ENCODE measurements at regions not wholly inside any gene's neighbourhood (a gene's known extent, or its start where the extent isn't known, plus 50 kb on each side); places are given as distances from the start of the nearest gene placed in this dataset.

DNA sequence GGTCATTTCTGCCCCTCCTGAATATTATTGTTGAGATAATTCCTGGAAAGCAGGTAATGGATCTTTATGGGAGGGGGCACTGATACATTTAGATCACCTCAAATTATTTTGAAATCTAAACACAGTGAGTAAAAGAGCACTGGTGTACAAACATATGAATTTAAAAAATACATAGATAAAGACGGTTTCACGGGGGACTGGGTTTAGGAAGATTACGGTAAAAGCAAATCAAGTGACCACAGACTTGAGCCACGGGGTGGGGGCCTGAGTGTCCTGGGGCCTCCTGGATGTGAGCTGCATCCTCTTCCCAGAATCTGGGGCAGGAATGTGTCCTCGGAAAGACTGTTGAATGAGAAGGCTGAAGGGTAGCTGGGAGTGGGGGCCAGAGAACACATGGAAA is 219.1 kb upstream of the KLF6 start:
- DNase-seq, result no peak

DNA sequence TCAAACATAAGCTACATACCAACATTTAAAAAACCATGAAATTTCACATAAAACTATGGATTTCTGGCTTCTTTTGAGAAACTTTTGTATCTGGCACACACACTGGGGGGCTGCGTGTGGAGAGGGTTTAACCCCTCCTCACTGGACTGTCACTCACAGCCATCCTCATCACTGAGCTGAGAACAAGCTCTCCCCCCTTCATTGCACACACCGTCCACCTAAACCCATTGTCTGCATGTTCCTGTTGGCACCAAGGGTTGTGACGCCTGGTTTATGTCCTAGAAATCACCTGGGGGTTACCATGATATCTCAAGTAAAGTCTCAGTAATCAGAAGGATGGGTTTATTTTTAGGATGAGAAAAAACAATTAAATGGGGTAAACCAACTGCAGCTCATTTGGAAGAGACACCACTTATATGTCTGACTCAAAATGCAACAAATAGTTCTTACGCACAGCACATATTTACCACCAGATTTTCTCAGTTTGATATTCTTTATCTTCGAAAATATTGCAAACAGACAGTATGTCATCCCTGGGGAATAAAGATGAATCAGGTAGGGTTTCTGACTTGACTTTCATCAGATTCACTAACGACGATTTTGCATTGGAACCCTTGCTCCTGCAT is 218.5 kb upstream of the KLF6 start:
- no peak for DNase-seq

DNA sequence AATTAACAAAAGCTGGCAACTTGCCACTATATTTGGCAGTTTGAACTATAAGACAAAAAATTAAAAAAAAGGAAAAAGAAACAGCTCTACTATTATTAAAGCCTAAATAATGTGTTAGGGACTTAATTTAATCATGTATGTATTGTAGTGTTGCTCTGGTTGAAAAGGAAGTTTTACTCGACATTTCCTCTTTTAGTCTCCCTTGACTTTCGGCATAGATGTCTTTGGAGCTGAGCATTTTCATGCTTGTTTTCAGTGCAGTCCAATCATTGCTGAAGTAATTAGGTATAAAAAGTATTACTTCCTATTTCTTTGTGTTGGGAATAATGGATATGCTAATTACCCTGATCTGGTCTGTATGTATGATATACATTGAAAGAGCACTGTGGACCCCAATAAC is 216.8 kb upstream of the KLF6 start:
- no peak for DNase-seq

DNA sequence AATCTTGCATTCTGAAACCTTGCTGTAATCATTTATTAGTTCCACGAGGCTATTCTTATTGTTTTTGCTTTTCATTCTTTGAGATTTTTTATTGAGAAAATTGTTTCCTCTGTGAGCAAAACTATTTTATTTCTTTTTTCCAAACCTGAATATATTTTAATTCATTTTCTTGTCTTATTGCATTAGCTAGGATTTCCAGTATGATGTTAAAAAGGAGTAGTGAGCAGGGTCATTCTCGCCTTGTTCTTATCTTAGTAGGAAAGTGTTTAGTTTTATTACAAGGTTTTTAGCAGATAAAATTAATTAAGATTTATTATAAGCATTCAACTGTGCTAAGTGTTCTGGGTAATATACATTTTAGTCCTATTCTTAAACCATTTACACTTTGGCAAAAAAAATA is 214.6 kb upstream of the KLF6 start:
- DNase-seq, result no peak

DNA sequence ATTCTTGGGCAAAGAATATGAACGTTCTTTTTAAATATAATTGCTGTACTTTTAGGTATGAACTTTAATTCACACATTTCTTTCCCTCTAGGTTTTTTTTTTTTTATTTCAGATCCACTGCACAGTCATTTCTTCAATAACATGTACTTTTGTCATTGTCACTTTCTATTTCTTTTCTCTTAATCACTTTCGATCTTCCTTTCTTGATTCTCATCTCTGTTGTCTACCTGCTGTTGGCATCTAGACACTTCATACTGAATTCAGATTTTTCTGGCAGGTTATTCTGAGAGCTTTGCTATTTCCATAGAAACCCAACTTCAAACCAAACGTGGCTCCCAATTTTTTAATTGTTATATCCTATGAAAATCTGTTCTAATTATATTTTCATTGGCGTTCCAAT is 211.7 kb upstream of the KLF6 start:
- DNase-seq, result no peak

DNA sequence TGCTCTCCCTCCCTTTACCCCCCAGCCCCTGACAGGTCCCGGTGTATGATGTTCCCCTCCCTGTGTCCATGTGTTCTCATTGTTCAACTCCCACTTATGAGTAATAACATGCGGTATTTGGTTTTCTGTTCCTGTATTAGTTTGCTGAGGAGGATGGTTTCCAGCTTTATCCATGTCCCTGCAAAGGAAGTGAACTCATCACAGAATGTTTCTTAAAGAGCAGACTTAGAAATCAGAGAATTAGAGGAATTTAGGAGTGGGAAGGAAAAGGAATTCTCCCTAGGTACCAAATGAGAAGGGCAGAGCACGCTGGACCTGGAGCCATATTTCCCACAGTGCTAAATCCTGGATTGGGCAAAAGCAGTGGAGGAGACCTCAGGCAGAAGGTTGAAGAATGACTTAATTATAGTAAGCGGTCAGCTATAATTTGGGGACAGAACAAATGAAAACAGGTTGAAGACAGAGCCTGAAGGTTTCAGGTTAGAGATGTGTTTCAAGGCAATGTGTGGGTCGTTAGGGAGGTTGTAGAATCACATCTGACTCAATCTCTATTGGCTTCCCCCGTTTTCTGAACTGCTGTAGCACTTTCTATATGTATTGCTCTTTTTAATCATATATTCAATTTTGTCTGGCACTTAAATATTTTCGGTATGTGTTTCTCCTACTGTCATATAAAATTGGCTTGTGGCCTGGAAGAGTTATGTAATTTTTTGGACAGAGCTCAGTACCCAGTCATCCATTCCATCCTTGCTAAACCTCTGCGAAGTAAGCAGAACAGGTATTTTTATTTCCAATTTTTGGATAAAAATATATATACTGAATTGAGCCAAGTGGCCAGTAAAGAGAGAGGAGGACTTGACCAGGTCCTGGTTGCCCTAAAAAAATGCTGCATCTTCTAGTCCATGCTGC is 210.5 kb upstream of the KLF6 start:
- DNase-seq, result no peak

DNA sequence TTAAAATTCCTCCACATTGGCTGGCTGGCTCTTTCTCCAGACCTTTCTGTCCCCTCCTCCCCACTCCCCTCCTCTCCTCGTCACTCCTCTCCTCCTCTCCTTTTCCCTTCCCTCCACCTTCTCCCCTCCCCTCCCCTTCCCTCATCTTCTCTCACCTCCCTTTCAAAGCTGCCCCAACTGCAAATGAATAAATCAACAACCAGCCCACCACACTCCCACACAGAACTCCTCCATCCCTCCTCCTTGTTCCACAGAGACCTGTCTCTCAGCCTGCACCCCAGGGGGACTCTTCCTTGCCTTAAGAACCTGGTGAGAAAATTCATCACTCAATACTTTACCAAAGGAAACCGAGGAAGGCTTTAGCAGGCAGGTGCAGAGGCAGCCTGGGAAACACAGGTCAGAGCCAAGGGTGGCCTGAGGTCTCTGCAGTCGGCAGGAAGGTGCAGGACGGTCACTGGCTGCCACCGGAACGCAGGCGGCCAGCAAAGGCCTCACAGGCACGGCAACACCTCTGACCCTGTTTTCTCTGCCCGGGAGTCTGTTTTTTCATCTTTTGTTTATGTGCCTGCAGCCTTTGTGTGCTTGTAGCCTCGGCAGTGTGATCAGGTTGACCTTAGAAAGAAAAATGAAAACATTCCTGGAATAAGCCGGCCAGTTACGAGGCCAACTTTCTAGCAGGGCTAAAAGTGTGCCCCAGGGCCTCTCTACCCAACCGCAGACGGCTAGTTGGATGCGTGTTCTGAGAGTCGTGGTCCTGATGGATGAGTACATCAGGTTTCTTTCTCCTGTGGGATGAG is 207.6 kb upstream of the KLF6 start:
- DNase-seq, result no peak

DNA sequence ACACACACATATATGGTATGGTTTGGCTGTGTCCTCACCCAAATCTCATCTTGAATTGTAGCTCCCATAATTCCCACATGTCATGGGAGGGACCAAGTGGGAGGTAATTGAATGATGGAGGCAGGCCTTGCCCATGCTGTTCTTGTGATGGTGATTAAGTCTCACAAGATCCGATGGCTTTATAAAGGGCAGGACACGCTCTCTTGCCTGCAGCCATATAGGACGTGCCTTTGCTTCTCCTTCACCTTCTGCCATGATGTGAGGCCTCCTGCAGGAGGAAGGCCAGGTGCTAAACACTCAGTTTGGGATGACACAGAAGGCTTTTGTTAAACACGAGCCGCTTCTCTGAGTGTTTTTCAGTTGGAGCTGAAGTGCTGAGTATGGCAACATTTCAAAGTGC is 205.3 kb upstream of the KLF6 start:
- no peak for DNase-seq

DNA sequence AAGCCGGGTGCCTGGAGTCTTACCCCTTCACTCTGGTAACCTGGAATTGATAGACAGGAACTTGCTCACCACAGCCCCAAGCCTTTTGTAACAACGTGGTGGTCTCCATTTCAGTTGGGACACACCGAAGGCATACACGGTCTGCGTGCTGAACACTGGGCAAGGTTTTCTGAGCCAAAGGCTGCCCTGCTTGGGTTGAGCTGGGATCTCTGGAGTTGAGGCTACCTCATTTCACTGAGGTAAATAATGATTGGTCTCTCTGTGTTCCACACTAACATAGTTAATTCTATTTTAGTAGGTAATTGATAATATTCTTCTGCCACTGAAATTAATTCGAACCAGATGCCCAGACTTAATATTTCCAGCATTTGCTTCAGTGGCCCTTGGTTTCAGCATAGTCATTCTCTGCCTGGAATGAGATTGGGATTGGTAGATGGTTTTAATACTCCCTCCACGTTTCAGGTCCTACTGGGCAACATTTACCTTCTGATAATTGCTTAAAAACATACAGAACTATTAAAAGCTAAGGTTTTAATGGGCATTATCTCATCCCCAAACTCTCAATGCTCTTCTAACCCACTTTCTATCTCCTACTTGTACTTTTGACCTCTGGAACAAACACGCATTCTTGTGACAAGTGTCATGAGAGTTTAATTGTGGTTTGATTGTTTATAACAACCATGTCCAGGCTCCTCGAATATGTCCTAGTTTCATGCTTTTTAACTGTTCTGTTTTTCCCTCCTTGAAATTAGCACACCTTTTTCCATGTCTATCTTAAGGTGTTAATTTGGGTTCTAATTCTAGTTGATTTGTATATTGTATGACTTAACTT is 202.3 kb upstream of the KLF6 start:
- DNase-seq, result no peak

DNA sequence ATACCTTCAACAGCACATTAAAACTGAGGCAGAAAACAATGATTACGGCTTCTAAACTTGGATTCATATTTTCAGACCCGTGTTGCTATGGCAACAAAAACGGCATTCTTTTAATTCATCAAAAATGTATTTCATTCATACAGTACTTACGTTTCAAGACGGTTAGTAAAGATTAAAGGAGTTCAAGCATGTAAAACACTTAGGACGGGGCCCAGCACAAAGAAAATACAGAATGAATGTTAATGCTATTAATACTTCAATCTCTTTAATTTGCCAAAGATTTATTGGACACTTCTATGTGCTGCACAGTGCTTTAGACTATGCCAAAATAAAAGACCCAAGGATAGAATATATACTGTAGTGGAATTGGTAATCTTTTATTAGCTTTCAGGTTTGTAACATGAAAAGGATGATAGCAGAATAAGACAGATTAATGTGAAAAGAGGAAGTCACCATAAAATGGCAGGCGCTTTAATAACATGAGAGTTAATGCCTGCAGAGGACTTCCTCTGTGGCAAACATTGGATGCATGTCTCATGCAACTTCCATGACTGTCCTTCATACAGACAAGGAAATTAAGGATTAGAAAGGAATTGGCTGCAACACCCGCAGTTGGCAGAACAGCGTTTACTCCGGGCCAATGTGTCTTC is 201.6 kb upstream of the KLF6 start:
- no peak for DNase-seq

DNA sequence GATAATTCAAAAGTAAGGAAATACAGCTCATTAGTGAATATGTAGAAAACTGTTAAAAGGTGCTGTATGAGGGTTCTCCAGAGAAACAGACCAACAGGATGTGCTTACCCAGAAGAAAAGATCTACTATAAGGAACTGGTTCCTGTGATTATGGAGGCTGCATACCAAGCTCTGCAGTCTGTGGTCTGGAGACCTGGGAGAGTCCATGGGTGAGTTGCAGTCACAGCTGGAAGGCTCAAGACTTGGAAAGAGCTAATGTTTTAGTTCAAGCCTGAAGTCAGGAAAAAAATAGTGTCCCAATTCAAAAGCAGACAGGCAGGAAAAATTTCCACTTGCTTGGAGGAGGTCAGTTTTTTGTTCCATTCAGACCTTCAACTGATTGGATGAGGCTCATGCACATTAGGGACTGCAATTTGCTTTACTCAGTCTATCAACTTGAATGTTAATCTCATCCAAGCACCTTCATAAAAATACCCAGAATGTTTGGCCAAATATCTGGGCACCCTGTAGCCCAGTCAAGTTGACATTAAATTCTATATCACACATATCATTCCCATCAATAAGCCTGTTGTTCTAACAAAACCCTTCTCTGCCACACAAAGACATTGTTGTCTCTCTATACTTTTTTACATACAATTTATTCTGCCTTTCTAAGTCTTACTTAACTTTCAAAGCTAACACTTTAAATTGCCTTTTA is 197.9 kb upstream of the KLF6 start:
- no peak for DNase-seq

DNA sequence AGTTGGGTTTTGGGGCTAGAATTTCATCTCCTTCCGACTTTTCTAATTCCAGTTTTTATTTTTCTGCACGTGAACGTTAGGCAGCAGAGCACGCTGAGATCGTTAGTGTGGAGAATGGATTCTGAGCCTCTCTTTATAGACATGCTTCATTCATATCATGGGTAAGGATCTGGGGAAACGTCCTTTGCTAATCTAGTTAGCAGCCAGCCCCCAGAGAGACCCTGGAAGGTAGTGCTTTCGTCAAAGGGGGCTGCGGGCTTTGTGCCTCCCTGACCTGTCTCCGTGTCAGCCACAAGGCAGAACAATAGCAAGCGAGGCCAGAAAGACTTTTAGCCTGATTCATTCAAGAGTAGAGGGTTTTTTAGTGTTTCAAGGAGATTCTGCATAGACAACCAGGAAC is 196.3 kb upstream of the KLF6 start:
- DNase-seq, result no peak

DNA sequence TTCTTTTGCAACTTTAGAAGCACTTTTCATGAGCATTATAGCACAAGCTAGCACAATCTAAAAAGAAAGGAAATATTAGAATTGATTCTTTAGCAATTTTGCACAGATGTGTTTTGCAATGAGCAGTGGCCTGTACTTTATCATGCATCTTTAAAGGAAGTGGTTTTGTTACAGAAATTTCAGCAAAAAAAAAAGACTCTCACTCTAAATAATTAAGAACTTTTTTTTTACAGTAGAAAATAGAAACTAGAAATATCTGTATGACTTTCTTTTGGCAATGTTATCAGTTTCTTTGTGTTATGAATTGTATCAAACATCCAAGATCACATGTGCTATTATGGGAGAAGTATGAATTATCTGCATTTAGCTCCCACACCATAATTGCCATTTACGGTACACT is 195.7 kb upstream of the KLF6 start:
- no peak for DNase-seq

DNA sequence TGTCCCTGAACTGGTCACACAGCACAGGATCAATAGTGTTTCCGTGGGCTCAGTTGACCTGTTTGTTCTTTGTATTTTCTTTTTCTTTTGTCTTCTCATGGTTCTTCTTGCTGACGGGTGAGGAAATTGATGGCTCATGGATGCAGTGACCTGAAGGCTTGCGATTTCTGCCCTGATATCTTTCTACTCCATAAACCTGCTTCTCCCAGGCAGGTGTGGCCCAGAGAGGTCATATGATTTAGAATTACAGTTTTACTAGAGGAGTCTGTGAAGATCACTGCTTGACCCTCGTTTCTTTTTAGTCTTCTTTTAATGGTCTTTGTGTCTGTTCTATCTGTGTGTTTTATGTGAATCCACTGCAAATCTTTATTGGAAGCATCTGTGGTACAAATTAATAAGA is 195.1 kb upstream of the KLF6 start:
- DNase-seq, result no peak

DNA sequence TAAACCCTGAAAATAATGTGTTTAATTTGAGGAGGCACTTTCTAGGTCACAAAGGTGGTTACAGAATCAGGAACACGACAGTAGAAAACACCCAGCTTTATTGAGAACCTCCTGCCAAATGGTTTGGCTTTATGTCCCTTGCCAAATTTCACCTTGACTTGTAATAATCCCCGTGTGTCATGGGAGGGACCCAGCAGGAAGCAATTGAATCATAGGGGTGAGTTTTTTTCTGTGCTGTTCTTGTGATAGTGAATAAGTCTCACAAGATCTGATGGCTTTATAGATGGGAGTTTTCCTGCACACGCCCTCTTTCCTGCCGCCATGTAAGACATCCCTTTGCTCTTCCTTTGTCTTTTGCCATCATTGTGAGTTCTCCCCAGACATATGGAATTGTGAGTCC is 193.8 kb upstream of the KLF6 start:
- DNase-seq, result no peak

DNA sequence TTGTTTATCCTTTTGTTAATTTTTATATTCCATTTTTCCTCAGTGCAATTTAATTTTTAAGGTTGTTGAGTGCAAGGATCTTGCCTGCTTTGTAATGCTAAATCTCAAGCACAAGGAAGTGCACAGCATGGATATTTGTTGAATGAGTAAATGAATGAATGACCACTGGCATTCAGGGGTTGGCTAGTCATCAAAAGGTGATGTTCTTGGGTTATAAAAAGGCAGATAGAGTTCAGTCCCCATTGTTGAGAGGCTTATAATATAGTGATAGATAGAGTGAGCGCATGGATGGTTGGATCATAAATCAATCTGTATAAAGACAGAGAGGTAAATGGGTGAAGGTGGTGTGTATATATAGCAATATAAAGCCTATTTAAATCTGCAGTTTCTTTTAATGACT is 193.2 kb upstream of the KLF6 start:
- no peak for DNase-seq

DNA sequence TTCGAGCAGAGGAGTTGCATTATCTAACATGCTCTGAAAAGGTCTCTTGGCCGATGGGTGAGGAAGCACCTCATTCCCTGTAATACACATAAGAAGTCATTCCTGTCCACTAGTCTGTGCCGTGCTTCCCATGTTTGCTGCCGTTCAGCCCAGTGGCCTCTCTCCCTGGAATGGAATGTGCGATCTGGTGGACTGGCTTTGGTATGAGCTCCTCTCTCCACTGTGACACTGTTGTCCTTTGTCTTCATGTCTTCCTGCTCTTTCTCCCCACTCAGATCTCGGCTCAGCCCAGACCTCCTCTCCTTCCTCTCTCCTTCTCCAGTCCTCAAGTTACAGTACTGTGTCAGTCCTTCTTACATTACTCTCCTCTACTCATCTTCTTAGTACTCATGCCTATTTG is 192.8 kb upstream of the KLF6 start:
- DNase-seq, result no peak

DNA sequence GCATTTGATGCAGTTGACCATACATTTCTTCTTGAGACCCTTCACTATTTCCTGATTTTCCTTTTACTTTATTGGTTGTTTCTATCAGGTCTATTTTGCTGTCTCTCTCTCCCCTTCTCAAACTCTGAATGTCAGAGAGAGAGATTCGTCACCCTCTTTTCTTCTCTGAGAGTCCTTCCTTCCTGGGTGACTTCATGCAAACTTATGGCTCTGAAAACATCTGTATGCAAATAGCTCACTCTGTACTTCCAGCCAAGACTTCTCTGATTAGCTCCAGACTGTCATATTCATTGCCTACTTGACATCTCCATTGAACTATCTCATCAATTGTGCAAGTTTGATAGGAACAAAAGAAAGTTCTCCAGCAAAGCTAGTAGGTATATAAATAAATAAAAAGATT is 191.7 kb upstream of the KLF6 start:
- no peak for DNase-seq

DNA sequence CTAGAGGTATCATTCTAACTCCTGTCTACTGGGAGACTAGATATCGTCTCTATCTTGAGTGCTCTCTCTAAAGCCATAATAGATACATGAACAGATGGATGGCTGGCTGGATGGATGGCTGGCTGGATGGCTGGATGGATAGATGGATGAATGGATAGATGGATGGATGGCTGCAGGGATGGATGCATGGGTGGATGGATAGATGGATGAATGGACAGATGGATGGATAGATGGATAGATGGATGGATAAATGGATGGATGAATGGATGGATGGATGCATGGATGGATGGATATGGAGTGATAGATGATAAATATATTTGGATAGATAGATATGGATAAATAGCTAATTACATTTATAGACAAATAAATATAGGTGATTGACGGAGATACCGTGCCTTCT is 191.2 kb upstream of the KLF6 start:
- DNase-seq, result no peak

DNA sequence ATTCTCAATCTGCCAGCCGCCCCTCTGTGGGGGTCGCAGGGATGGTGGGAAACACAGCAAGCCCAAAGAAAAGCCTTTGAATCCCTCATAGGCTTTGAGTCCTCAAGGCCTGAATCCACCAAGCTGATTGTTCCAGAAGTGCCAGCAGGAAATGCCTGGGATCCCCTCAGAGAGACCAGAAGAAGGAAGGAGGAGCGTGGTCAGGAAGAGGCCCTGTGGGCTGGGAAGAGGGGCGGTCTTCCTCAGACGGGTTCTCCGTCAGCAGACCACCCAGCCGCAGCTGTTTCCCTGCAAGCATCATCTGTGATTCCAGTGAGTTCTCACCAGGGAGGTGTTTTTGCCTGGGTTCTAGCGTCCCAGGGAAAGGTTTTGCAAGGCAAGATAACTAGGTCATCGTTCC is 190.0 kb upstream of the KLF6 start:
- no peak for DNase-seq

DNA sequence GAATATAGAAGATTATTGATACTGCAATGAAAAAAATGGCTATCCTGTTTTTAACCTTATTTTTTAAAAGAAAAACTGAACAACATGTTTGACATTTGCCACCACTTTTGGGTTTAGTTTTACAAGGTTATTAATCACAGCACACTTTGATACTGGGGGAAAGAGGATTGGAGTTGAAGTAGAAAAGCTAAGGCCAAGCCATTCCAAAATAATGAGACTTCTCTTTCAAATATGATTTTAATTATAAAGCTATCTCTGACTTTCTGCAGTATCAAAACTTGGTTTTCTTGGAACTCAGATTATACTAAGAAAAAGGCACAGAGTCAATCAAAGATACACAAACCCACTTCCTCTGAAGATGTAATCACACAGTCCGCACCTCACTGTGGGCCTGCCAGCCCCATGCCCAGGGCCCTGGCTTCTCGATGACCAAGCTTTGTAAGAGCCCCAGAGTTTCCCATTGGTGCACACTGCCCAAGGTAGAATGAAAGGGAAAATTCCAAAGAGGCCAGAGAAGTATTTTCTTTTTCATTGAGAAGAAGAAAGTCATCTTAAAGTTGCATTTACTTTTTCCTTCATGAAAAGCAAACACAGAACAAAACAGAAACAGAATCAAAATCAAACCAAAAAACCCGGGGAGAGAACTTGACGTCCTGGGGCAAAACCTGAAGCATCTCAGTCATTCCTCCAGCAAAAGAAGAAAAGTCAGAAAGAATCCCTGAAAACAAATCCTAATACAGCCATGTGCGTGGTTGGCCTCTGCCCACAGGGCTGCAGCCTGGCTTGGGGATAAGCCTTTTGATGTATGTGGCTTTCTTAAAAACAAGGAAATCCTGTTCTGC is 187.7 kb upstream of the KLF6 start:
- DNase-seq, result no peak

Data from T1000 (cell line).